ENCODE measurements at regions not wholly inside any gene's neighbourhood (a gene's known extent, or its start where the extent isn't known, plus 50 kb on each side); places are given as distances from the start of the nearest gene placed in this dataset.

- Histone ChIP-seq H3K4me1 (peaks cover 9% of the 10 kb centered on the region), H3K4me3 (no peak overlapping the region), H3K27me3 (ENCODE audit: low read depth) (no peaks in the 10 kb centered on the region), H3K9me3 (replicated peaks) (no peaks in the 10 kb centered on the region), H3K36me3 (no peaks in the 10 kb centered on the region), H3K27ac (replicated peaks) (no peak overlapping the region)
- TF ChIP-seq, protein P1, sequence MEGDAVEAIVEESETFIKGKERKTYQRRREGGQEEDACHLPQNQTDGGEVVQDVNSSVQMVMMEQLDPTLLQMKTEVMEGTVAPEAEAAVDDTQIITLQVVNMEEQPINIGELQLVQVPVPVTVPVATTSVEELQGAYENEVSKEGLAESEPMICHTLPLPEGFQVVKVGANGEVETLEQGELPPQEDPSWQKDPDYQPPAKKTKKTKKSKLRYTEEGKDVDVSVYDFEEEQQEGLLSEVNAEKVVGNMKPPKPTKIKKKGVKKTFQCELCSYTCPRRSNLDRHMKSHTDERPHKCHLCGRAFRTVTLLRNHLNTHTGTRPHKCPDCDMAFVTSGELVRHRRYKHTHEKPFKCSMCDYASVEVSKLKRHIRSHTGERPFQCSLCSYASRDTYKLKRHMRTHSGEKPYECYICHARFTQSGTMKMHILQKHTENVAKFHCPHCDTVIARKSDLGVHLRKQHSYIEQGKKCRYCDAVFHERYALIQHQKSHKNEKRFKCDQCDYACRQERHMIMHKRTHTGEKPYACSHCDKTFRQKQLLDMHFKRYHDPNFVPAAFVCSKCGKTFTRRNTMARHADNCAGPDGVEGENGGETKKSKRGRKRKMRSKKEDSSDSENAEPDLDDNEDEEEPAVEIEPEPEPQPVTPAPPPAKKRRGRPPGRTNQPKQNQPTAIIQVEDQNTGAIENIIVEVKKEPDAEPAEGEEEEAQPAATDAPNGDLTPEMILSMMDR (IDR thresholded peaks at IDR 0.05; ENCODE audit: borderline replicate concordance) = no peak
- no peak for DNase-seq
- intact Hi-C loops (cut with micrococcal nuclease) = no loop called here
Measured at GRCh38 chr2:19230626-19231025, 127.8 kb downstream of the OSR1 start.

- no peak overlapping the region for H3K4me3 ChIP-seq
- H3K9me3 ChIP-seq (replicated peaks) = no peaks in the 10 kb centered on the region
- no peaks in the 10 kb centered on the region for H3K27me3 ChIP-seq (ENCODE audit: low read depth)
- intact Hi-C loops (cut with micrococcal nuclease) = no loop called here
- H3K4me1 ChIP-seq = peaks cover 9% of the 10 kb centered on the region
- no peak for DNase-seq
- no peaks in the 10 kb centered on the region for H3K36me3 ChIP-seq
- no peak overlapping the region for H3K27ac ChIP-seq (replicated peaks)
- TF ChIP-seq, protein P1 (IDR thresholded peaks at IDR 0.05; ENCODE audit: borderline replicate concordance) = no peak
Measured at GRCh38 chr2:19228715-19229114, 129.7 kb downstream of the OSR1 start.

DNA sequence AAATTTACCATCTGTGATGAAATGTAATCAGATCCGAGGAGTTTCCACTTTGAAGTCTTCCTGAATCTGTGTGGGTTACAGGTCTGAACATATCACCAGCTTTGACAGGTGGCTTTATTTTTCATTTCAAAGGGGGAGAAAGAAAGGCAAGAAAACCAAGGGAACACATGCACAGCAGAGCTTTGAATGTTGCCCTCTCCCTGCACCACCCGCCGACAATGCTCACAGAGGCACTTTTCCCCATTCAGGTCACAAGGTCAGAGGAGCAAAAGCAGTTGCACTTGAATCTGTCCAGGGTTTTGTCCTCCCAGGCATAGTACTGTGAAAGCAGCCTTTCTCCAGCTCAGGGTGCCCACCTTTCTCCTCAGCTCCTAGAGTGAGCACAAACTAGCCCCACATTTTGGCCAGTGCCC is 130.2 kb downstream of the OSR1 start:
- H3K36me3 ChIP-seq = no peaks in the 10 kb centered on the region
- no peaks in the 10 kb centered on the region for H3K27me3 ChIP-seq (ENCODE audit: low read depth)
- H3K27ac ChIP-seq (replicated peaks) = no peak overlapping the region
- no peak for DNase-seq
- TF ChIP-seq, protein P1 (IDR thresholded peaks at IDR 0.05; ENCODE audit: borderline replicate concordance) = no peak
- peaks cover 9% of the 10 kb centered on the region for H3K4me1 ChIP-seq
- H3K9me3 ChIP-seq (replicated peaks) = no peaks in the 10 kb centered on the region
- intact Hi-C loops (cut with micrococcal nuclease) = no loop called here
- H3K4me3 ChIP-seq = no peak overlapping the region

DNA sequence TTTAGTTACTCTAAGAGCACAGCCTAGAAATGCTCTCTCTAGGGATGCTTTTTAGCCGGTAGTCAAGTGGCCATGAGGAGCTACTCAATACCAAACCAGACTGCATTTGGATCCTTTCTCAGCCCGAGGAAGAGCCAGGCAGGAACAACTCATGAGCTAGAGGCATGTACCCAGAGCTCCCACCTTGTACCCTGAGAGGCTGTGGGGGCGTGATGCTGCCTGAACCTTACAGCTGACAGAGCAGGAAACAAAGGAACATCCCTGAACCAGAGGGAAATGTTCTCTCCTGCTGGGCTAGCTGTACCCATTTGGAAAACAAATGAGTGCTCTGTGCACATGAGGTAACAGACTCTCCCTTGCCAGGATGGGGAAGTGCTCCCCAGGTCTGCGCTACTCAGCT is 131.6 kb downstream of the OSR1 start:
- Histone ChIP-seq H3K36me3 (no peaks in the 10 kb centered on the region), H3K27ac (replicated peaks) (no peak overlapping the region), H3K4me3 (no peak overlapping the region), H3K4me1 (peaks cover 9% of the 10 kb centered on the region), H3K27me3 (ENCODE audit: low read depth) (no peaks in the 10 kb centered on the region), H3K9me3 (replicated peaks) (no peaks in the 10 kb centered on the region)
- intact Hi-C loops (cut with micrococcal nuclease) = no loop called here
- DNase-seq = no peak
- TF ChIP-seq, protein P1 (IDR thresholded peaks at IDR 0.05; ENCODE audit: borderline replicate concordance) = no peak

DNA sequence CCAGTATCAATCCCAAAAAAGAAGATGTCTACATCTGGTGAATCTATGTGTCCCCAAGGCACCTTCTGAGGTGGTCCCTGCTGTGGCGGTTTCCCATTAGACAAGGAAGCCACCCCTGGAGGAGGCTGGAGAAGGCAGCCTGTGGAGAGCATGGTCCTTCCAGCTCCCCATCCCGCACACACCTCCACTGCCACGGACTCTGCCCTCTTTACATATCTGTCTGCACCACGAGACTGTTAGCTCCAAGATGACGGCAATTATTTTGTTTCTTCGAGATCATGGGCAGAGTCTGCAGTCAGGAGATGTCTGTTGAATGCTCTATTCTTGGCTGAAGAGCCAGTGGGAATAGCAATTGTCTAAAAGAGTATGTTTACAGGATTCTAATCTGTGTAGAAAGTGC is 132.0 kb downstream of the OSR1 start:
- no peaks in the 10 kb centered on the region for H3K9me3 ChIP-seq (replicated peaks)
- no peak for DNase-seq
- H3K36me3 ChIP-seq = no peaks in the 10 kb centered on the region
- H3K4me1 ChIP-seq = peaks cover 9% of the 10 kb centered on the region
- H3K4me3 ChIP-seq = no peak overlapping the region
- no peak overlapping the region for H3K27ac ChIP-seq (replicated peaks)
- TF ChIP-seq, protein P1 (IDR thresholded peaks at IDR 0.05; ENCODE audit: borderline replicate concordance) = no peak
- intact Hi-C loops (cut with micrococcal nuclease) = no loop called here
- no peaks in the 10 kb centered on the region for H3K27me3 ChIP-seq (ENCODE audit: low read depth)

DNA sequence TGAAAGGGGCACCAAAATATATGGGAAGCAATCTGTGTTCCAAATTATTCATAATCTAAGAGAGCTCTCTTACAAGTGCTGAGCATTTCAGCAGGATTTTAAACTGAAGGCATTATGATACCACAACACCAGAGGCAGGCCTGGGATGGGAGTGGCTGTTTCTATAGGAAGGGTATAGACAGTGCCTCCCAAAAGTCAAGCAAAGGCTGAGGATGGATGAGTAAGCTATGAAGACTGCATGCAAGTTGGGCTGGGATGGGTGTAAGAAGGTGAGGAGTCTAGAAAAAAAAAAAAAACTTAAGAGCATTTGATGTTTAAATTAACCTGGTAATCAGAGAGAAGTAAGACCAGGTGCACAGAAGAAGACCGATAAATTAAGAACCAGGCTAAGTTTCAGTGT is 132.5 kb downstream of the OSR1 start:
- Histone ChIP-seq H3K4me1 (peaks cover 9% of the 10 kb centered on the region), H3K27ac (replicated peaks) (no peak overlapping the region), H3K4me3 (no peak overlapping the region), H3K36me3 (no peaks in the 10 kb centered on the region), H3K9me3 (replicated peaks) (no peaks in the 10 kb centered on the region), H3K27me3 (ENCODE audit: low read depth) (no peaks in the 10 kb centered on the region)
- no peak for DNase-seq
- TF ChIP-seq, protein P1 (IDR thresholded peaks at IDR 0.05; ENCODE audit: borderline replicate concordance) = no peak
- intact Hi-C loops (cut with micrococcal nuclease) = no loop called here
